ENCODE measurements at regions not wholly inside any gene's neighbourhood (a gene's known extent, or its start where the extent isn't known, plus 50 kb on each side); places are given as distances from the start of the nearest gene placed in this dataset.
"Not testable (repeated sequence)": the region's sequence is repeated elsewhere in the genome, so short reads cannot be mapped to it uniquely, and the experiment has no call there.

DNA sequence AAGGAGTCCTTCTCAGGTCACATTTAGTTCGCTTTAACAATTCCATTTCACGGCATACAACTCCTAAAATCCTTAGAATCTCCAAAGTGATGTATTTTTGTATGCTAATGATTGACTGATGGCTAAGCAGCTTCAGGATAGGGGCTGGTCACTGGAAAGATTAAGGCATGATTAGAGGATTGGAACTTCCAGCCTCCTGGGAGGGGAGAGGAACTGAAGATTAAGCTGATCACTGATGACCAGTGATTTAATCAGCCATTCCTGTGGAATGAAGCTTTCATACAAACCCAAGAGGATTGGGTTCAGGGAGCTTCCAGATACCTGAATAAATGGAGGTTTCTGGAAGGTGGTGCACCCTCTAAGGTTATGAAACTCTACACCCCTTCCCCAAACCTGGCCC lies 123.9 kb upstream of the CDK13 start:
- DNase-seq: no peak

GRCh38 chr7:39827571-39827970 lies 122.5 kb upstream of the CDK13 start:
- DNase-seq: no peak

DNA sequence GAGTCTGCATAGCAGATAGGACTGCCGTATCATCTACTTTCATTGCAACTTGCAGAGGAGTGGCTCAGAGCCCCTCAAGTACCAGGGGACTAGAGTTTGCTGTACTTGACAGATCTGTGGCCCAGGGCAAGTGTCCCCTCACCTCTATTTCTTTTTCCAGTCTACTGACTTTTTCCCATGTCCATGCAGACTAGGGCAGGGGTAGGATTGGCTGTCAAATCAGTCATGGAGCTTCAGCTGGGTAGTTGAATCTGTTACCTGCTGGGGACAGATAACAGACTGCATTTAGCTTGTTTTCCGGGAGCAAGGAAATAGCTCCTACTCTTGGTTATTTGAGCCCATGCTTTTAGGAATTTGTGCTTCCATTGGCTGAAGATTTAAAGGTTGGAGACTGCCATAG lies 121.0 kb upstream of the CDK13 start:
- no peak for DNase-seq

- DNase-seq: no peak
Measured at GRCh38 chr7:39832519-39833085, 117.5 kb upstream of the CDK13 start.

DNA sequence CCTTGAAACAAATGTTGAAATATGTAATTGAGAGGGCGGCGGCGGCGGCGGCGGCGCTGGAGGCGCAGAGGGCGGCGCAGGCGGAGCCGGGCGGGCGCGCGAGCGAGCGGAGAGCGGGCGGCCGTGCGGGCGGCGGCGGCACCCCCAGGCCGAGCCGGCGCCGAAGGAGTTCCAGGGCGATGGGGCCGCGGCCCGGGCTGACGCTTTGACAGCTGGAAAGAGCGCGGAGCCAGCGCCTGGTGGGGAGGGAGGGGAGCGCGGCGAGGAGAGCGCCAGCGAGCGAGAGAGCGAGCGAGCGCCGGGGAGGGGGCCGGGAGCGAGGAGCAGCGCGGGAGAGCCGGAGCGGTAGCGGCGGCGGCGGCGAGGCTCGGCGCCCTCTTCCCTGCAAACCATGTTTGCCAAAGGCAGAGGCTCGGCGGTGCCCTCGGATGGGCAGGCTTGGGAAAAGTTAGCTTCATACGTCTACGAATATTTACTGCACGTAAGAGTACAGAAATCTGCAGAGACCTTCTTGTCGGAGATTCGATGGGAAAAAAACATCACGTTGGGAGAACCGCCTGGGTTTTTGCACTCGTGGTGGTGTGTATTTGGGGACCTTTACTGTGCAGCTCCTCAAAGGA lies 116.8 kb upstream of the CDK13 start:
- DNase-seq: peak; percentile 28

DNA sequence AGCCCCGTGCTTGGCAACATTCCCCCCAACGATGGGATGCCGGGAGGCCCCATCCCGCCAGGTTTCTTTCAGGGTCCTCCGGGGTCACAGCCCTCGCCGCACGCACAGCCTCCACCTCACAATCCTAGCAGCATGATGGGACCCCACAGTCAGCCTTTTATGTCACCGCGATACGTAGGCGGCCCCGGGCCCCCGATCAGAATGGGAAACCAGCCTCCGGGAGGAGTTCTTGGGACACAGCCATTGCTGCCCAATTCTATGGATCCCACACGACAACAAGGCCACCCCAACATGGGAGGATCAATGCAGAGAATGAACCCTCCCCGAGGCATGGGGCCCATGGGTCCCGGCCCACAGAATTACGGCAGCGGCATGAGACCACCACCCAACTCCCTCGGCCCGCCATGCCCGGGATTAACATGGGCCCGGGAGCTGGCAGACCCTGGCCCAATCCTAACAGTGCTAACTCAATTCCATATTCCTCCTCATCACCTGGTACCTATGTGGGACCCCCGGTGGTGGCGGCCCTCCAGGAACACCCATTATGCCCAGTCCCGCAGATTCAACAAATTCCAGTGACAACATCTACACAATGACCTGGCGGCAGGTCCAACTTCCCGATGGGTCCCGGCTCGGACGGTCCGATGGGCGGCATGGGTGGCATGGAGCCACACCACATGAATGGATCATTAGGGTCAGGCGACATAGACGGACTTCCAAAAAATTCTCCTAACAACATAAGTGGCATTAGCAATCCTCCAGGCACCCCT lies 116.0 kb upstream of the CDK13 start:
- not testable (repeated sequence) for DNase-seq

GRCh38 chr7:39838326-39838725 lies 111.7 kb upstream of the CDK13 start:
- no peak for DNase-seq

DNA sequence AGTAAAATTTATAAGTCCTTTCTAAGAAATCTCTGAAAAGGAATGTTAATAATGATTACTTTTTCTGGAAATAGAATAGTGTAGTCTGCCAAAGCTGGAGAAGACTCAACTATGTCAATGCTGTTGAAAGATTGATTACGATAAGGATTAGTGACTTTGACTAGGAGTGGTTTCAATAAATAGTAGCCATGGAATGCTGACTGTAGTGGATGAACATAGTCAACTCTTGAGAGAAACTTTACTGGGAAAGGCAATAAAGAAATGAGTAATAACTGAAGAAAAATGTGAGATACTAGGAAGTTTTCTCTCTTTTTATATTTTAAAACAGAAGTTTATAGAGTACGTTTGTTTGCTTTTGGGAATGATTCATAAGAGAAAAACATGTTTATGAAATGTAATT lies 105.0 kb upstream of the CDK13 start:
- no peak for DNase-seq

DNA sequence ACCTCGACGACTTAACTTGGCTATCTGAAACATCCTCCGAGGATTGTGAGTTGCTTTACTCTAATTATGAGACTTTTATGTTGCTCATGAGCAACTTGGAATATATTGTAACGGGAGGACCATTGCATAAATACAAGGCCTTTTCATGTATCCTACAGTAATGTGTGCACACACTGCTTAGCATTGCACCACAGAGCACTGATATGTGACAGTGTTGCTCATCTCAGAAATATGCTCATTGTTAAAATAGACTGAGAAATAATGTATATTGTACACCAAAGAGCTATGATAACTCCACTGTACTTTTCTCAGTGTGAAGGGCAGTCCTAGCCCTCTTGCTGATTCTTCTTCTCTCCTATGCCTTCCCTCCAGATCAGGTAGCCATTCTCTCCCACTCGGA lies 102.8 kb upstream of the CDK13 start:
- no peak for DNase-seq

DNA sequence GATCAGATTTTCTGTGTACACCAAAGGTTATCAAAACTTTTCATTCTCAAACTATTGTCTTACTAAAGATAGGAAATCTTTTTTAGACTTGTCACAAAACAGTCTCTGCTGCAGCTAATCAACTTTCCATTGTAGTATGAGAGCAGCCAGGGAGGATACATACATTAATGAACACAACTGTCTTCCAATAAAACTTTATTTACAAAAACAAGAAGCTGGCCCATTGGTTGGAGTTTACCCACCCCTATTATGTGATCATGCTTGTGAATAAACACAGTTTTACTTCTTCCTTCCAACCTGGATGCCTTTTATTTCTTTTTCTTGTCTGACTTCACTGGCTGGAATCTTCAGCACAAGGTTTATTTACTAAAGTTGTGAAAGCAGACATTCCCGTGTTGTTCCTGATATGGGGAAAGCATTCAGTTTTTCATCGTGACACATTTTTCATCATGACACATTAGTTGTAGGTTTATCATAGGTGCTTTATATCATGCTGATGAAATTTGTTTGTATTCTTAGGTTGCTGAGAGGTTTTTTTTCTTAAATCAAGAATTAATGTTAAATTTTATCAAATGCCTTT lies 98.5 kb upstream of the CDK13 start:
- no peak for DNase-seq

DNA sequence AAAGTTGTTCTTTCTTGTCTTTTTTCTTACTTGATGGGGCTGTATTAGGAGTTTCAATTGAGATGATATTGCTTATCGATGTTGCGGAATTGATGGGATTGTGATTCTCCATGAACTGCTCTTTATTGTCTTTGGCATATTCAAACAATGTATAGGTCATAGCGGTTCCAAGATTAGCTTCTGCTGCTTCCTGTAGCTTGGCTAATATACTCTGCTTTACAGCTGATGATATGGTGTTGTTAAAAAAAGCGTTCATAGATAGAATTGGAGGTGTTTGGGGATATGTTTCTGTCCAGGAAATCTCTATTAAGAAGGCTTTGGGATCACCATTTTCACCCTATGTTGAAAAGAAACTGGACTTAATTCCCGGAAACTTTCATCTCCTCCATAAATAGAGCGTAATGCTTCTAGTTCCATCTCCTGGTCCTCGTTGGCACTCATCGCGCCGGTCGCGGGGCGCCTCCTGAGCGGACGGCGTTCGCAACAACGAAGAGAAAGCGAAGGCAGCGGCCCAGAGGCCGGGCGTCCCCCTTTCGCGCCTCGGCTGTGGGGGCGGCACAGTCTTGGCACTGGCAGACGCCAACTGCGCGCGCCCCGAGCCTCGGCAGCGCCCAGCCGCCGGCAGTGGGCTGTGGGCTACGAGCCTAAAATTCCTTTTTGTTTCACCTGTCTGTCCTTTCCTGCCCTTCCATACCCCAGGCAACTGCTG lies 95.3 kb upstream of the CDK13 start:
- DNase-seq: not testable (repeated sequence)

DNA sequence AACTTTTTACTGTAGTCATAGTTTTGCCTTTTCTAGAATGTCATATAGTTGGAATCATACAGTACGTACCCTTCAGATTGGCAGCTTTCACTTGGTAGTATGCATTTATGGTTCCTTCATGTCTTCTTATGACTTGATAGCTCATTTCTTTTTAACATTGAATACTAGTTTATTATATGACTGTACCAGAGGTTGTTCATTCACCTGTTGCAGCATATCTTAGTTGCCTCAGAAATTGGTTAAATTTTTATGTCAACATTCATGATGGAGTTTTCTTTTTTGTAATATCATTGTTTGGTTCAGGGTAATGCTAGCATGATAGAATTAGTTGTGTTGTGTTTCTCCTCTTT lies 94.8 kb upstream of the CDK13 start:
- DNase-seq: no peak

GRCh38 chr7:39863675-39864322 lies 86.3 kb upstream of the CDK13 start:
- not testable (repeated sequence) for DNase-seq

GRCh38 chr7:39869888-39870522 lies 80.1 kb upstream of the CDK13 start:
- DNase-seq: not testable (repeated sequence)

DNA sequence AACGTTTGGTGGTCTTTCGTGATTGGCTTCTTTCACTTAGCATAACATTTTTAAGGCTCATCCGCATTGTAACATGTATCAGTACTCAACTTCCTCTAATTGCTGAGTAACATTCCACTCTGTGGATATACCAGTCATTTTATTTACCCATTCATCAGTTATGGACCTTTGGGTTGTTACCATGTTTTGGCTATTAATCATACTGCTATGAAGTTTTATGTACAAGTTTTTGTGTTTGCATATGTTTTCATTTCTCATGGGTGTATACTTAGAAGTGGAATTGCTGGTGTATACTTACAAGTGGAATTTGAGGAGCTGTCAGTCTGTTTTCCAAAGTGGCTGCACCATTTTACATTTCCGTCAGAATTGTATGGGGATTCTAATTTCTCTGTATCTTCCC lies 78.4 kb upstream of the CDK13 start:
- DNase-seq: not testable (repeated sequence)

DNA sequence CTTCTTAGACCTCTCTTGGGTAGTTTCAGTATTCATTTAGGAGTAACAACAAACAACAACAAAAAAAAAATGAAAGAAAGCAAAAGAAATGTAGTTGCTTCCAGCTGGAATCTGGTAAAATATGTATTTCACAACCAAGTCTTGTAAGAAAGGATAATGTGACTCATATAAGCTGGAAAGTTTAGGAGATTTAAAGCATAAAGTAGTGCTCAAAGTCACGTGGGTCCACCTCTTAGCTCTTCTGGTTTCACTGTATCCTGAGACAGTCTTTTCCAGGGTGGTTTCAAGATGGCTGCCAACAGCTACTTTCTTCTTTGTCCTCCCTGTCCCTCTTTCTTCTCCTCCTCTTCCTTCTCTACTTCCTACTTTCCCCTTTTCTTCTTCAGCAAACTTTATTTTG lies 69.5 kb upstream of the CDK13 start:
- no peak for DNase-seq

- DNase-seq: no peak
Measured at GRCh38 chr7:39882148-39882784, 67.8 kb upstream of the CDK13 start.

GRCh38 chr7:39883812-39884390 lies 66.2 kb upstream of the CDK13 start:
- DNase-seq: no peak

DNA sequence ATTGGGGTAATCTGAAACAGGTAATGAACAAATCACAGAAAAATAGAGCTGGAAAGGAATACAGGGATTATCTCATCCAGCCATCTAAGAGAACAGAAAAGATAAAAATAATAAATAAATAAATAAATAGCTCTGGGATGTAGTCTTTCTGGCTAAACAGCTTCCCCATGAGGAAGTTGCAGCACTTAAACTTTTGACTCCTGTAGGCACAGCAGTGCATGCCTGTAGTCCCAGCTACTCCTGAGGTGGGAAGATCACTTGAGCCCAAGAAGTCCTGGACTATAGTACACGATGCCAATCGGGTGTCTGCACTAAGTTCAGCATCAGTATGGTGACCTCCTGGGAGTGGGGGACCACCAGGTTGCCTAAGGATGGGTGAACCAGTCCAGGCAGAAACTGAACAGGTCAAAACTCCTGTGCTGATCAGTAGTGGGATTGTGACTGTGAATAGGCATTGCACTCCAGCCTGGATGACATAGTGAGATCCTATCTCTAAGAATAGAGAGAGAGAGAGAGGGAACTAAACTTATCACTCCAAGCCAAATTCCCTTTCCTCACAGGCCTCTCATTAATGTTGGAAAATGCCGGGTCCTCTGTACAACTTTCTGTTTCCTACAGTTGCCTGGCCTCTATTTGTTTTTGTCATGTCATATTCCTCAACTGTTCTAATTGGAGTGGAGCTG lies 61.7 kb upstream of the CDK13 start:
- DNase-seq: no peak

DNA sequence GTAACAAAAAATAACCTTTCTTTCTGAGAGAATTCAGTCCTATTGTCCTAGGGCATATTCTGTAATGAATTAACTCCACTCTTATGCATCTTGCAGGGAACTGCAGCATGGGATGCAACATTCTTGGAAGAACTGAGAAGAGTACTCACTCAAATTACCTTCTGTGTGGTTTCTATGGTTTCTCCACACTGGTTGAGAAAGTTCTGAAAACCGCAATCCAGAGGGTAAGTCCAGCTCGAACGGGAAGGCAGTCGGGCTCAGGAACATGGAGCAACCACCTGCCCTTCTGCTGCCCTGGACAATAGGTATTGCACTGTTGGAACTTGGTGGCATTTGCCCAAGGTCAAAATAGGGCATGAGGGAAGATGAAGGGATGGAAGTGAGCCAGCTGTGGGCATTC lies 59.6 kb upstream of the CDK13 start:
- DNase-seq: no peak

- DNase-seq: no peak
Measured at GRCh38 chr7:39891894-39892293, 58.2 kb upstream of the CDK13 start.
